Hepatocyte (in vitro differentiated cells): ENCODE measurements at regions not wholly inside any gene's neighbourhood (a gene's known extent, or its start where the extent isn't known, plus 50 kb on each side); places are given as distances from the start of the nearest gene placed in this dataset.

ENCODE experiments used
- DNase-seq: peaks from one replicate; pipeline ENCODE4 v3.0.0-alpha.2; 2016; ENCODE audit warnings: low spot score
- H2AFZ ChIP-seq: fragments of 200-600 bp; sonication (generic); 2 replicates; pipeline ENCODE4 v1.6.0; 2016; ENCODE audit warnings: antibody characterized with exemption, mild to moderate bottlenecking
- H3K27ac ChIP-seq: fragments of 200-600 bp; sonication (generic); 2 replicates; pipeline ENCODE4 v1.5.1; 2016; ENCODE audit warnings: mild to moderate bottlenecking
- H3K27me3 ChIP-seq: fragments of 200-600 bp; sonication (generic); 2 replicates; pipeline ENCODE4 v1.6.1; 2016
- H3K36me3 ChIP-seq: fragments of 200-600 bp; sonication (generic); replicated peaks from 2 replicates; pipeline ENCODE4 v1.5.1; 2016; ENCODE audit warnings: low read depth; ENCODE audit not compliant: insufficient read depth
- H3K4me1 ChIP-seq: fragments of 200-600 bp; sonication (generic); 2 replicates; pipeline ENCODE4 v1.5.1; 2016; ENCODE audit warnings: mild to moderate bottlenecking, moderate library complexity; ENCODE audit not compliant: insufficient read depth
- H3K4me2 ChIP-seq: fragments of 200-600 bp; sonication (generic); 2 replicates; pipeline ENCODE4 v1.6.0; 2016
- H3K4me3 ChIP-seq: fragments of 200-600 bp; sonication (generic); 2 replicates; pipeline ENCODE4 v1.5.1; 2016; ENCODE audit warnings: mild to moderate bottlenecking
- H3K79me2 ChIP-seq: fragments of 200-600 bp; sonication (generic); 2 replicates; pipeline ENCODE4 v1.6.0; 2017; ENCODE audit warnings: mild to moderate bottlenecking
- H3K9me2 ChIP-seq: fragments of 200-600 bp; sonication (generic); replicated peaks from 2 replicates; pipeline ENCODE4 v1.6.0; 2017; ENCODE audit warnings: mild to moderate bottlenecking; ENCODE audit not compliant: insufficient read depth
- H3K9me3 ChIP-seq: fragments of 200-600 bp; sonication (generic); 2 replicates; pipeline ENCODE4 v1.5.1; 2016; ENCODE audit warnings: low read depth, mild to moderate bottlenecking
- H4K20me1 ChIP-seq: fragments of 200-600 bp; sonication (generic); 2 replicates; pipeline ENCODE4 v1.6.0; 2016; ENCODE audit warnings: mild to moderate bottlenecking; ENCODE audit not compliant: insufficient read depth, poor library complexity, severe bottlenecking
- EZH2 ChIP-seq: fragments of 200-600 bp; sonication (generic); IDR thresholded peaks from 2 replicates; pipeline ENCODE4 v1.6.1; 2016; ENCODE audit warnings: antibody characterized with exemption, mild to moderate bottlenecking, borderline replicate concordance
- EZH2phosphoT487 ChIP-seq: fragments of 200-600 bp; sonication (generic); IDR thresholded peaks from one replicate; pipeline ENCODE4 v1.6.1; 2018; ENCODE audit warnings: antibody characterized with exemption, mild to moderate bottlenecking, low read depth, moderate library complexity; ENCODE audit not compliant: unreplicated experiment, severe bottlenecking
- WGBS: methylation state at CpG from one replicate; pipeline ENCODE4 v1.1.6; 2016; ENCODE audit warnings: low lambda C conversion rate; ENCODE audit errors: missing lambda C conversion rate; 5-methylcytosine and 5-hydroxymethylcytosine counted together
- TF ChIP-seq, protein P1 (sequence below): fragments of 200-600 bp; sonication (generic); IDR thresholded peaks from 2 replicates; pipeline ENCODE4 v1.5.1; 2016; ENCODE audit warnings: antibody characterized with exemption, mild to moderate bottlenecking; ENCODE audit not compliant: poor library complexity

DNA sequence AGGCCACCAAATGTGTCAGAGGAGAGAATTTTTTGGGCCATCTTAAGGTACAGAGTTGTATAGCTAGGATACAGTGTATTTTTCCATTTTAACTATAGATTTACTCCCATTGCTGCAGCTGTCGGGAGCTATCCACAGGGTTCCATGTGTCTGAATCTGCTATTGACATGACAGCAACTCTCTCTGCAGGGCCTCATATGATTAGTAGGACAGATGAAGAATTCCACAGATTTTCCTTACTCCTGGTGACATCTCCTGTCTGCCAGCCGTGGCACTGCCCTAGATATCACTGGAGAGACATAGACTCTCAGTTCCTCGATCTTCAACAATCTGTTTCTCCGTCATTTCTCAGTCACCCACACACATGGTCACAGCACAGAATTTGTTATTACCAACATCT is 86.5 kb downstream of the SPCS3 start:
- H2AFZ ChIP-seq, result no peak overlapping the region
- H3K27ac ChIP-seq, result no peak overlapping the region
- no peaks in the 10 kb centered on the region for H3K9me3 ChIP-seq
- no peak overlapping the region for H3K4me3 ChIP-seq
- peaks cover 2% of the 10 kb centered on the region for H4K20me1 ChIP-seq
- no peak for DNase-seq
- H3K9me2 ChIP-seq, result no peaks in the 10 kb centered on the region
- H3K4me2 ChIP-seq, result no peak overlapping the region
- TF ChIP-seq EZH2phosphoT487, result no peak
- TF ChIP-seq EZH2, result no peak
- TF ChIP-seq, protein P1, sequence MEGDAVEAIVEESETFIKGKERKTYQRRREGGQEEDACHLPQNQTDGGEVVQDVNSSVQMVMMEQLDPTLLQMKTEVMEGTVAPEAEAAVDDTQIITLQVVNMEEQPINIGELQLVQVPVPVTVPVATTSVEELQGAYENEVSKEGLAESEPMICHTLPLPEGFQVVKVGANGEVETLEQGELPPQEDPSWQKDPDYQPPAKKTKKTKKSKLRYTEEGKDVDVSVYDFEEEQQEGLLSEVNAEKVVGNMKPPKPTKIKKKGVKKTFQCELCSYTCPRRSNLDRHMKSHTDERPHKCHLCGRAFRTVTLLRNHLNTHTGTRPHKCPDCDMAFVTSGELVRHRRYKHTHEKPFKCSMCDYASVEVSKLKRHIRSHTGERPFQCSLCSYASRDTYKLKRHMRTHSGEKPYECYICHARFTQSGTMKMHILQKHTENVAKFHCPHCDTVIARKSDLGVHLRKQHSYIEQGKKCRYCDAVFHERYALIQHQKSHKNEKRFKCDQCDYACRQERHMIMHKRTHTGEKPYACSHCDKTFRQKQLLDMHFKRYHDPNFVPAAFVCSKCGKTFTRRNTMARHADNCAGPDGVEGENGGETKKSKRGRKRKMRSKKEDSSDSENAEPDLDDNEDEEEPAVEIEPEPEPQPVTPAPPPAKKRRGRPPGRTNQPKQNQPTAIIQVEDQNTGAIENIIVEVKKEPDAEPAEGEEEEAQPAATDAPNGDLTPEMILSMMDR, result no peak
- H3K27me3 ChIP-seq, result no peaks in the 10 kb centered on the region
- 90% methylated on average over 4 of the region's 4 CpGs for WGBS
- no peaks in the 10 kb centered on the region for H3K36me3 ChIP-seq
- H3K79me2 ChIP-seq, result no peaks in the 10 kb centered on the region
- H3K4me1 ChIP-seq, result no peaks in the 10 kb centered on the region

DNA sequence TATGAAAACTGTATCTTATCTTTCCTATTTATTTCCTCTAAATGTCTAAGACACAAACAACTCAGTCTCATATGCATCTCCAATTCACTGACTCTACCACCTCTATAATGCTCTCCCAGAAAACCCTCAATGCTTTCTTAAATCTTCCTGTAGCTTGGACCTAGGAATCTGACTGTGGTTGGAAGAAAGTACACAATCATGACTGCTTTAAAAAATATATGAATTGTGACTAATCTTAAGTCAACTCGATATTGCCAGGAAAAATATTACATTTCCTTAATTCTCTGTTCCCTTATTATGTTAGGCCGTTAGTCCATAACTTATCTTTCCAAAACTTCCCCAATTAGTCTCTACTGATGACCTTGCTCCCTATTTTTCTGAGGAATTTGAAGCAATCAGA is 87.0 kb downstream of the SPCS3 start:
- Histone ChIP-seq H3K4me1 (no peaks in the 10 kb centered on the region), H3K9me2 (no peaks in the 10 kb centered on the region), H3K27me3 (no peaks in the 10 kb centered on the region), H4K20me1 (peaks cover 2% of the 10 kb centered on the region), H3K9me3 (no peaks in the 10 kb centered on the region), H2AFZ (no peak overlapping the region), H3K79me2 (no peaks in the 10 kb centered on the region), H3K36me3 (no peaks in the 10 kb centered on the region), H3K4me2 (no peak overlapping the region), H3K27ac (no peak overlapping the region), H3K4me3 (no peak overlapping the region)
- WGBS, result 86% methylated on average over 2 of the region's 2 CpGs
- no peak for DNase-seq
- TF ChIP-seq, protein P1, result no peak
- TF ChIP-seq EZH2 (no peak), EZH2phosphoT487 (no peak)

DNA sequence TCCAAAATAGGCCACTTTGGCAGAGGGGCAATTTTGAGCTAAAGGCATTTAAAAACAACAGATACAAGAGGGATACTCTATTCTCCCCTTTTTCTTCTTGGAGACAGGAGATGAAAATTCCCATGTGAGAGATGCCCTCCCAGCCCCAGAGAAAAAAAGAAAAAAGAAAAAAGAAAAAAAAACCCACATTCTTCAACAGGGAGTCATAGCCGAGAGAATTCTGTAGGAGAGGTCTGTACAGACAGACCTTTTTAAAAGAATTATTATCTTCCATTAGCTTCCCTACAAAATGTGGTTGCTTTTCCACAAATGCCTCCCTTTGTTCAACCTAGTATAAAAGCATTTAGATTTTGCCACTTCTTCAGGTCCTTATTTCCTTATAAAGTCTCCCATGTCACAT is 89.9 kb downstream of the SPCS3 start:
- no peaks in the 10 kb centered on the region for H3K9me3 ChIP-seq
- 76% methylated on average over 1 of the region's 1 CpG for WGBS
- no peaks in the 10 kb centered on the region for H3K4me1 ChIP-seq
- DNase-seq, result no peak
- no peaks in the 10 kb centered on the region for H3K36me3 ChIP-seq
- H3K27ac ChIP-seq, result no peak overlapping the region
- no peaks in the 10 kb centered on the region for H4K20me1 ChIP-seq
- H3K27me3 ChIP-seq, result no peaks in the 10 kb centered on the region
- no peak overlapping the region for H2AFZ ChIP-seq
- H3K4me2 ChIP-seq, result no peak overlapping the region
- H3K4me3 ChIP-seq, result no peak overlapping the region
- H3K9me2 ChIP-seq, result no peaks in the 10 kb centered on the region
- no peaks in the 10 kb centered on the region for H3K79me2 ChIP-seq
- TF ChIP-seq EZH2 (no peak), EZH2phosphoT487 (no peak)
- TF ChIP-seq, protein P1, result no peak

DNA sequence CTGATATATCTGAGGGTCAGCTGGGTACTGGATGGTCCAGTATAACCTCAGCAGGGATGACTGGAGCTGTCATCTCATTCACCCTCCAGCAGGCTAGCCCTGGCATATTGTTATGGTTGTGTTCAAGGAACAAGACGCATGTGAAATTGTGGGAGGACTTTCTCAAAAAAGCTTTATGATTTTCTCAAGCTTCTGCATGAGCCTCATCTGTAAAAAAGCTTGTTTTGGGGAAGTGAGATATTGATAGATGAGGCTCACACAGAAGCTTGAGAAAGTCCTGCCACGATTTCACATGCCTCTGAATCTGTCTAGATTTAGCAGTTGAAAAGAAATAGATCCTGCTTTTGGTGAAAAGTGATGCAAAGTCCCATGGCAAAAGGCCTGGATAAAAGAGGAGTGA is 93.4 kb downstream of the SPCS3 start:
- Histone ChIP-seq H3K4me3 (no peak overlapping the region), H3K27me3 (no peaks in the 10 kb centered on the region), H2AFZ (no peak overlapping the region), H3K4me2 (no peak overlapping the region), H3K9me2 (no peaks in the 10 kb centered on the region), H3K9me3 (no peaks in the 10 kb centered on the region), H3K27ac (no peak overlapping the region), H4K20me1 (no peaks in the 10 kb centered on the region), H3K4me1 (no peaks in the 10 kb centered on the region), H3K79me2 (no peaks in the 10 kb centered on the region), H3K36me3 (no peaks in the 10 kb centered on the region)
- no peak for DNase-seq
- 86% methylated on average over 2 of the region's 2 CpGs for WGBS
- TF ChIP-seq, protein P1, result no peak
- TF ChIP-seq EZH2phosphoT487 (no peak), EZH2 (no peak)
